ENCODE measurements at regions not wholly inside any gene's neighbourhood (a gene's known extent, or its start where the extent isn't known, plus 50 kb on each side); places are given as distances from the start of the nearest gene placed in this dataset.
A peak's percentile ranks its signal among the peaks of the same experiment; 100 is the strongest.
"Not testable (repeated sequence)": the region's sequence is repeated elsewhere in the genome, so short reads cannot be mapped to it uniquely, and the experiment has no call there.

DNA sequence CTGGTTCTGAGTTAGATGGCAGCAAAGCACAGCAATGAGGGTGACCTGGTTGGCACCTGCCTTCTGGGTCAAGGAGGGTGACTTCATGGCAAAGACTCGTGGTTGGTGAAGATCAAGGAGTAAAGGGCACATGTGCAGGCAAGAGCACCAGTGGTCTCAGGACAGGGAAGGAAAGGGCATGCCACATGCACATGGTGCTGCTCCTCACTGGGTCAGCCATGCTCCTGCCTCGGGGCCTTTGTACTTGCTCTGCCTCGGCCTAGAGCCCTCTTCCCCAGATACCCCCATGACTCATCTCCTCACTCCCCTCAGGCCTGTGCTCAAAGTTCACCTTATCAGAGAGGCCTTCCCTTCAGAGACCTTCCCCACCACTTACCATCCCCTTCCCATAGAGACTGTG, 106.7 kb upstream of the KDM7A start:
- DNase-seq = no peak

DNA sequence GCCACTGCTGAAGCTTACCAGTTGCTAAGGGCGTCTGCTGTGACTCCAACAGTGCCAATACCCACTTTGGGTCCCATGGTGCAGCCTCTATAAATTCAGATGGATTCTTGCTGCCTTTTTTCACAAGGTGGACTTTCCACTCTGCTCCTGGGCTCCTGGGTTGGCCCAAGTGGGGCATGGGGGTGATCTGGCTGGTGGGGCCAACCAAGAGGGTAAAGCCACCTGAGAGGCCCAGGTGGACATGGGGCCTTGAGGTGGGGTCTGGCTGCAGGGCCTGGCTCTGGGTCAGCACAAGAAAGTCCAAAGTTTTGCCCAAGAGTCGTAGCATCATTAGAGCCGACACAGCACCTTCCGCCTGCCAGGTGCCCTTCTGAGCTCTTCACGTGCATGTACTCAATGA, 105.2 kb upstream of the KDM7A start:
- DNase-seq = no peak

DNA sequence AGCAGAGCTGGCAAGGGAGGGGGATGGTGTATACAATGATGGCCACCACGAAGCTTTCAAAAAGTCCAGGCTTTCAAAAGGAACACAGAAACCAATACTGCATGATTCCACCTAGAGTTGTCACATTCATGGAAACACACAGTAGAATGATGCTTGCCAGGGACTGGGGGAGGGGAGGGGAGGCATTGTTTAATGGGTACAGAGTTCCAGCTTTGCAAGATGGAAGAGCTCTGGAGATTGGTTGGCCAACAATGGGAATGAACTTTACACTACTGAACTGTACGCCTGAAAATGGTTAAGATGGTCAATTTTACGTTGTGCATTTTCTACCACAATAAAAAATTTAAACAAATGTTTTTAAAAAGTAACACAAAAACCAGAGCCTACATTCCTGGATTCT, 104.5 kb upstream of the KDM7A start:
- no peak for DNase-seq

DNA sequence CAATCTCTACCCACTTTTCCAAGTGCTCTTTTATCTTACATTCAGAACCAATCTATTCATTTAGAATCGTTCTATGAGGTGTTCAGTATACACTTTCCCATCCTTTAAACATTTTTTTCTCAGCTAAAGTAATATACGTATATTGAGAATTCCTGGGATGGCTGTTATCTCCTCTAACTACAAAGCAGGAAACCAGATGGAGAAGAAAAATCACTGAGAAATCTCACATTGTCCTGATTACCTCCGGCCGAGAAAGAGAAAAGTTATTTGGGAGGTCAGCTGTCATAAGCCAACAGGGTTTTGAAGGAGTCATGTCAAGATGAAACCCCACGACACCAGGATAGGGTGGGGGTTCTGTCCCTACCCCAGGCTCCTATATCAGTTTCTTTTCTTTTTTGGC, 99.2 kb upstream of the KDM7A start:
- DNase-seq = no peak

DNA sequence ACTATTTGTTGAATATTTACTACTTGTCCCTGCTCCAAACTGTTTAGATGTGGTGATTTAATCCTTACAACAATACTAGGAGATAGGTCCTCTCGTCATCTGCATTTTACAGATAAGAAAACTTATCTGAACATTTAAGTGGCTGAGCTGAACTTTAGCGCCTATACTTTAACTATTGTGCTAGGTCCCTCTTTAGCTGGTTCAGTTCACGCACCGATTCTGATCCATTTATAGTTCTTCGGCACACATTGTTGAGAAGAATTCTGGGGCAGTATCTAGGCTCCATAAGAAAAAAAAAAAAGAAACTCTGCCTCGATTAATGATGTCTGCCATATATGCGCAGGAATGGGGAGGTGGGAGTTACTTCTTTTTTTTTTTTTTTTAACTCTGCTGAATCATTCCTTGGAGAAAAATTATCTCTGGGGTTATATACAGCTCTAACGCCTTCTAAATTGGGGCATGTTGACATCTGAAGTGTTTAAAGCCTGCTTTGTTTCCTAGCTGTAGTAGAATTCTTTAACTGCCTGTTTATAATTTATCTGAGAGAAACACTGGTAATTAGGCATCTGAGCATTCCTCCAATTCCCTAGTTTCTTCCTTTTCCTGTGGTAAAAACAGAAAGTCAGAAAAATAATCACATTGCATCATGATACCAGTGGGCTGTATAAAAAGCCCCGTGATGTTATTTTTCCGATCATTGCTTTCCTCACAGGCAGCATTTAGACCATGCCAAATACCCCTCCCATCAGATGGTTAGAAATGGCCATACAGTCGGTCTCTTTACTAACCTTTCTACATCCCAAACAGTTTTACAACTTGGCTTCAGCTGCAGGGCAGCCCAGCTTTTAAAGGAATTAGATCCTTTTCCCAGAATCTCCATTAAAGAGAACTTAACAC, 98.5 kb upstream of the KDM7A start:
- peak; percentile 64 for DNase-seq

DNA sequence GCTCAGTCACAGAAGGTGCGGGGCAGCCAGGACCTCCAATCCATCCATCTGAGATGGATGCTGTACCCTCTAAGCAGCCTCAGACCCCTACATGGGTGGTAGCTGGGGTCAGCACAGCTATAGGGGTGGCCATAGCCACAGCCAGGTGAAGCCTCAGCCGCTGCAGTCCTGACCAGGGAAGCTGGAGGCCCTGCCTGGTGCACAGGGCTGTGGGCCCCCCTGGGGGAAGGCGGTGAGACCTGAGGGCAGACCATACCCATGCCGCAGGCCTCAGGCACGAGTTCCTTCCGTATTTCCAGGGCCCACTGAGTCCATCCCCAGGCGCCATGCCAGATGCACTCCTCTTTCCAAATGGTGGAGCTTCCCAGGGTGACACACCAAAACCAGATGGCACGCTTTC, 96.6 kb upstream of the KDM7A start:
- no peak for DNase-seq

DNA sequence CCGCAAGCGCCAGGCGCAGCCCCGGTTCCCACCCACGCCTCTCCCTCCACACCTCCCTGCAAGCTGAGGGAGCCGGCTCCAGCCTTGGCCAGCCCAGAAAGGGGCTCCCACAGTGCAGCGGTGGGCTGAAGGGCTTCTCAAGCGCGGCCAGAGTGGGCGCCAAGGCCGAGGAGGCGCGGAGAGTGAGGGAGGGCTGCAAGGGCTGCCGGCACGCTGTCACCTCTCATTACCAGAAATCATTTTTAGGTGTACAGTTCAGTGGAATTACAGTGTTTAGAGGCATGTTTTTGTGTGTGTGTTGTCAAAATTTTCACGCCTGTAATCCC, 94.8 kb upstream of the KDM7A start:
- not testable (repeated sequence) for DNase-seq

DNA sequence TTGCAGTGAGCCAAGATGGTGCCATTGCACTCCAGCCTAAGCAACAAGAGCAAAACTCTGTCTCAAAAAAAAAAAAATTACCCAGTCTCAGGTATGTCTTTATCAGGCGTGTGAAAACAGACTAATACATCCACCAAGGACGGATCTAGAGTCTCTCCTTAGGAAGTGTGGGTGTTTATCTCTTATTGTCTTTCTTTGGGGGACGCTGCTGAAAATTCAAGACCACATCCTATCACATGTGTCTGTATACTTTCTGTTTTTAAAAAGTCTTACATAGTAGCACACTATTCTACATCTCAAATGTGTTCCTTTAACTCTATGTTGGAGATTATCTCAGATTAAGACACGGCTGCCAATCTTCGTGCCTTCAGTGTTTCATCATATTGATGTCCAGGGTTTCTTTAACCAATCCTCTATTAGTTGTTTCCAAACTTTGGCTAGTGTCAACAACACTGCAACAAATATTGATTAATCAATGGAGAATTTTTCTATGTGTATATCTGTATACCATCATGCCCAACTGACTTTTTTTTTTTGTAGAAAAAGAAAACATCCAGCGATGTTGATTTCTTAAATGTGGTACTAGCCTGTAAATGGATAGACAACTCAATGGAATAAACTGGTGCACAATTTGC, 92.3 kb upstream of the KDM7A start:
- DNase-seq = no peak

DNA sequence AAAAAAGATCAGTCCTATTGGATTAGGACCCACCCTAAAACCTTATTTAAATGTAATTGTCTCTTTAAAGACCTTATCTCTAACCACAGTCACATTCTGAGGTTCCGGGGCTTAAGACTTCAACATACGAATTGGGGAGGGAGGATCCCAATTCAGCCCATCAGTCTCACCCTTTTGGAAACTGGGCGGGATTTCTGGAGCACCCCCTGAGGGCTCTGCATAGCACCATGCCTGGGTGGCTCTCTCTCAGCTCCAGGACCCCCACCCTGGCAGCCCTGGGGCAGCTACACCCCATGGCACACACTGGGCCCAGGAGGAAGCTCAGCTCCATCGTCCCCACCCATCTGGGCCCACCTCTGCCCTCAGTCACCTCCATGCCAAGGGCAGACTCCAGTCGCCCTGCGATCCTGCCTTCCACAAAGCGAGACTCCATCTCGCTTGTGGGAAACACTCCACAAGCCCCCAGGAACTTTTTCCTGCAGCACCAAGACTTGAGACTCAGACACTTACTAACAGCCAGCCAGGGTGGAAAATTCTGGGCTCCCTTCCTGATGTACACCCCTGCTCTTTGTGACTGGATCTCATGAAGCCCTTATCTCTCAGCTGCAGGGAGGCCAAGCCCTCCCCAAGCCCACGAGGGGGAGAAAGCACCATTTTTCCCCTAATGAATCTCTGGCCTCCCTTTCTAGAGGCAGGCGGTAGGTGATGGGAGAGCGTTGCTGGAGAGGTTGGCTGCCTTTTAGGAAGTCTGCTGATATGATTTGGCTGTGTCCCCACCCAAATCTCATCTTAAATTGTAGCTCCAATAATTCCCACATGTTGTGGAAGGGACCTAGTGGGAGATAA, 90.8 kb upstream of the KDM7A start:
- DNase-seq = no peak

DNA sequence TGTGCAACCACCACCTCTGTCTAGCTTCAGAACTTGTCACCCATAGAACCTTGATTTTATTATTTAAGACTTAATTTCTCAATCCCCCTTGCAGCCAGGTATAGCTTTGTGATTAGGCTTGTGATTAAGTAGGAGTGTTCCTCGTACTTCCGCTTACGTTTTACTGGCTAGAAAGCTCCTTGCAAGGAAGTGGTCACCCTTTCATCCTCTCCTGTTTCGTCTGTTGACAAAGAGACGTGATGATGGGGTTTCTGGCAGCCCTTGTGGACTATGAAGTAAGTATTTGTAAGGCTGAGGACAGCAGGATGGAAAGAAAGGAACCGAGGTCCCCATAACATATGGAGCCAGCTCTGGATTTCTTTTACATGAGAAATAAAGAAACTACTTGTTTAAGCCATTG, 86.5 kb upstream of the KDM7A start:
- DNase-seq = no peak

DNA sequence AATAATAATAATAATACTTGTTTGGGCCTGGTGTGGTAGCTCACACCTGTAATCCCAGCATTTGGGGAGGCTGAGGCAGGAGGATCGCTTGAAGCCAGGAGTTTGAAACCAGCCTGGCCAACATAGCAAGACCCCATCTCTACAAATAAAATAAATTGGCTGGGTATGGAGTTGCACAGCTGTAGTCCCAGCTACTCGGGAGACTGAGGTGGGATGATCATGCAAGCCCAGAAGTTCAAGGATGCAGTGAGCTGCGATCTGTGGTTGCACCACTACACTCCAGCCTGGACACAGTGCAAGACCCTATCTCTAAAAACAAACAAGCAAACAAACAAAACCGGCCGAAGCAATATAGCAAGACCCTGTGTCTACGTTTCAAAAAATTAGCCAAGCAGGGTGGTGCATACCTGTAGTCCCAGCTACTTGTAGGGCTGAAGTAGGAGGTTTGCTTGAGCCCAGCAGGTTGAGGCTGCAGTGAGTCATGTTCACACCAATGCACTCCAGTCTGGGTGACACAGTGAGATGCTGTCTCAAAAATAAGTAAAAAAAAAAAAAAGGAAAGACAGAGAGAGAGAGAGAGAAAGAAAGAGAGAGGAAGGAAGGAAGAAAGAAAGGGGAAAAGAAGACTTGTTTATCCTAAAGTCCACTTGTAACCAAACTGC, 85.6 kb upstream of the KDM7A start:
- DNase-seq = no peak

DNA sequence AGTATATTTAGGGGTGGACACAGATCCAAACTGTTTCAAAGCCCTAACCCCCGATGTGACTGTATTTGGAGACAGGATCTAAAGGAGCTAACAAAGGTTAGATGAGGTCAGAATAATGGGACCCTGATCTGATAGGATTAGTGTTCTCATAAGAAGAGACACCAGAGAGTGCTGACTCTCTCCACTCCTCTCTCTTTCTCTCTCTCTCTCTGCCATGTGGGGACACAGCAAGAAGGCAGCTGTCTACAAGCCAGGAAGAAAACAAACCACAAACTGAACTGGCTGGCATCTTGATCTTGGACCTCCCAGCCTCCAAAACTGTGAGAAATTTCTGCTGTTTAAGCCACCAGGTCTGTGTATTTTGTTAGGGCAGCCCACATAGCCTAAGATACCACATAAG, 84.7 kb upstream of the KDM7A start:
- no peak for DNase-seq

DNA sequence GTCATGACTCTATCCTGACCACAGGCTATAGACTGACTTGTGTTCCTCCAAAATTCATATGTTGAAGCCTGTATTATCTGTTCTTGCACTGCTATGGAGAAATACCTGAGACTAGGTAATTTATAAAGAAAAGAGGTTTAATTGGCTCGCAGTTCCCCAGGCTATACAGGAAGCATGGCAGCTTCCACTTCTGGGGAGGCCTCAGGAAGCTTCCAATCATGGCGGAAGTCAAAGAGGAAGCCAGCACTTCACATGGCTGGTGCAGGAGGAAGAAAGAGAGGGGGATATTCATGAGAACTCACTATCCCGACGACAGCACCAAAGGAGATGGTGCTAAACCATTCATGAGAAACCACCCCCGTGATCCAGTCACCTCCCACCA, 84.3 kb upstream of the KDM7A start:
- DNase-seq = no peak

DNA sequence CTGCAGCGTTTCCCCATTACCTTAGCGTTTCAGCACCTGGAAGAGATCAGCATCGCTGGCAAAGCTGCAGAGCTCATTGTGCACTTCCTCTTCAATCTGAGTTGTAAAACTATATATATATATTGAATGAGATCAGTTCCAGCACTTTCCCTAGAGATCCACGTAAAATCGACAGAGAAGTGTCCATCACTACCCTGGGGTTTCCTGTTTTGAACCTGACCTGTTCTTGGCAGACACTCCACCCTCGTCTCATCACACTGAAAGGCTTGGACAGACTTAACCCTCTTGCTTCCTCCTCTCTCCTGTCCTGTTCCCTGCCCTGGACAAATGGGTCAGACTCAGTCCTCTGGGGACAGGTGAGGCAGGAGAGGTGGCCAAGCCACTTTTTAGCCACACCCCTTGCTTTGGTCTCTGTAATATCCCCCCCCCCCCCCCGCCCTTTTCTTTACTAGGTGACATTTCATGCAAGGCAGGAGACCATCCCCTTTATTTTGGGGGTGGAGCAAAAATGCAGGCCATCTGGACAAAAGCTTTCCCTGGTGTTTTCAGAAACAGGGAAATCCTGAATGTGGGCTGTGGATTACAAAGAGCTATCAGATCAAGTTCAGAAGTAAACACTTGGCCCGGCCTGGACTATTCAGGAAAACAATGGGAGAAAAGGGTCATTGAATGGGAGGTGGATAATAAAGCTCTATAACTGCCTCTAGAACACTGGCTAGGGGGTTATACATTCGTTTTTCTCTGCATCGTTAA, 83.7 kb upstream of the KDM7A start:
- DNase-seq = peak; percentile 61

DNA sequence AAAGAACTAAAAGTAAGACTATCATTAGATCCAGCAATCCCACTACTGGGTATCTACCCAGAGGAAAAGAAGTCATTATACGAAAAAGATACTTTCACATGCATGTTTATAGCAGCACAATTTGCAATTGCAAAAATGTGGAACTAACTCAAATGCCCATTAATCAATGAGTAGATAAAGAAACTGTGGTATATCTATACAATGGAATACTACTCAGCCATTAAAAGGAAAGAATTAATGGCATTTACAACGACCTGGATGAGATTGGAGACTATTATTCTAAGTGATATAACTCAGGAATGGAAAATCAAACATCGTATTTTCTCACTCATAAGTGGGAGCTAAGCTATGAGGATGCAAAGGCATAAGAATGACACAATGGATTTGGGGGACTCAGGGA, 80.5 kb upstream of the KDM7A start:
- DNase-seq = not testable (repeated sequence)

DNA sequence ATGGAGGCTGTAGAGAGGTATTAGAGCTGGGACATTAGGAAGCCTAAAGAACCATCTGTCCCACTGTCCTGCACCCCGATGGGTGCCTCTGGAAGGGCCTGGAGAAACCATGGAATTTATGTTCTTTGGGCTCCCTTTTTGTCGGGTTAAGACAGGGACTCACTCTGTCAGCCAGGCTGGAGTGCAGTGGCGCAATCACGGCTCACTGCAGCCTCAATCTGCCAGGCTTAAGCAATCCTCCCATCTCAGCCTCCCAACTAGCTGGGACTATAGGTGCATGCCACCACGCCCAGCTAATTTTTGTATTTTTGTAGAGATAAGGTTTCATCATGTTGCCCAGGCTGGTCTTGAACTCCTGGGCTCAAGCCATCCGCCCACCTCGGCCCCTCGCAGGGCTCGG, 78.2 kb upstream of the KDM7A start:
- DNase-seq = not testable (repeated sequence)

DNA sequence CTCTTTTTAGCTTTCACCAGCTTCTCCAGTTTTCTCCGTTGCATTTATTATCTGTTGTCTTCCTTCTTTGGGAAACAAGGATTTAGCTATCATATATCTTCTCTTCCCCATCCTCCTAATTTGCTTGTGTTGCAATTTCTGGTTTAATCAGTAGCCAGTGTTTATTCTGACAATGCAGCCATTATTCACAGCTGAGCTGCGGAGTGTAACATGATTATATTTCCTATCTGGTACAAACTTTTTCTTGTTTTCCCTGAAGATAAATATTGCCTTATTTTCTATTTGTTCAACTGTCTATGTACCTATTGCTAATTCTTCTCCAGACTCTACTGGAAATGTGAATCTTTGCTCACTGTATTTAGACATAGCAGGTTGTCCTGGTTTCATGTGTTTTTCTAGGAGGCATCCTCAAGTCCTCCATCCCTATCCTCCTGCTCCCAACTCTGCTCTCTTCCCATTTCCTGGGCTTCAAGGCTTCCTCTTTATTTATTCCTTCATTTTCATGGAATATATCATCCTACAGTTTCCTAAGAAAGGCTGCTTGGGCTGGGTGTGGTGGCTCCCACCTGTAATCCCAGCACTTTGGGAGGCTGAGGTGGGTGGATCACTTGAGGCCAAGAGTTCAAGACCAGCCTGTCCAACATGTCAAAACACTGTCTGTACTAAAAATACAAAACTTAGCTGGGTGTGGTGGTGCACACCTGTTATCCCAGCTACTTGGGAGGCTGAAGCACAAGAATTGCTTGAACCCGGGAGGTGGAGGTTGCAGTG, 72.4 kb upstream of the KDM7A start:
- DNase-seq = no peak

DNA sequence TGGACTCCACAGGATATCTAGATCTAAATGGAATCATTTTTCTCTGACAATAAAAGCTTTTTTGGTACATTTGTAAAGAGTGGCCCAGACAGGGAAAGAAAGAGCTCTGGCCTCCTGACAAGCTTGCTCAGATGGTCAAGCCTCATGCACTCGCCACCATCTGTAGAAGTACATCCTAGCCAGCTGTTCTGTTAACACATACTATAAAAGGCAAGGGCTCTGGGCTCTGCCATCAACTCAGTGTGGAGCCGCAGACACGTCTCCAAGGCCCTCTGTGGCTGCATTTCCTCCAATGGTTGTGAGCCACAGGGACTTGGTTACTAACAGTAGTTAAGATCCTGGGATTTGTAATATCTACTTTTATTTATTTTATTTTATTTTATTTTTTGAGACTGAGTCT, 70.8 kb upstream of the KDM7A start:
- DNase-seq = no peak

DNA sequence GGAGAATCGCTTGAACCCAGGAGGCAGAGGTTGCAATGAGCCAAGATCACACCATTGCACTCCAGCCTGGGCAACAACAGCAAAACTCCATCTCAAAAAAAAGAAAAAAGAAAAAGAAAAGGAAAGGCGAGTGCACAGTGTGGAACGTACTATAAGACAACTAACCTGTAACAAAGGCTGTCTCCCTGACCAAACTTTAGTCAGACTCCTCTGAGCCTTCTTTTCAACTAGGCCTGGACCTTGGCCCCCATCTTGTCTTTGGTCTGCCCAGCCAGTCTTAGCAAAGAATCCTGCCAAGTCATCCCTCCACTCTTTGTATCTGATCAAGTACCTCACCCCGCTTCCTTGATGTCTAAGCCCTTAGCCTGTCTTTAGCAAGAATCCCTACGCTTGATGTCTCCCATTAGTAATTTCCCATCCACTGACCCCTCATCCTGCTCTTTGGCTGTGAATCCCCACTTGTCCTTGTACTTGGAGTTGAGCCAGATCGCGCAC, 68.9 kb upstream of the KDM7A start:
- no peak for DNase-seq

DNA sequence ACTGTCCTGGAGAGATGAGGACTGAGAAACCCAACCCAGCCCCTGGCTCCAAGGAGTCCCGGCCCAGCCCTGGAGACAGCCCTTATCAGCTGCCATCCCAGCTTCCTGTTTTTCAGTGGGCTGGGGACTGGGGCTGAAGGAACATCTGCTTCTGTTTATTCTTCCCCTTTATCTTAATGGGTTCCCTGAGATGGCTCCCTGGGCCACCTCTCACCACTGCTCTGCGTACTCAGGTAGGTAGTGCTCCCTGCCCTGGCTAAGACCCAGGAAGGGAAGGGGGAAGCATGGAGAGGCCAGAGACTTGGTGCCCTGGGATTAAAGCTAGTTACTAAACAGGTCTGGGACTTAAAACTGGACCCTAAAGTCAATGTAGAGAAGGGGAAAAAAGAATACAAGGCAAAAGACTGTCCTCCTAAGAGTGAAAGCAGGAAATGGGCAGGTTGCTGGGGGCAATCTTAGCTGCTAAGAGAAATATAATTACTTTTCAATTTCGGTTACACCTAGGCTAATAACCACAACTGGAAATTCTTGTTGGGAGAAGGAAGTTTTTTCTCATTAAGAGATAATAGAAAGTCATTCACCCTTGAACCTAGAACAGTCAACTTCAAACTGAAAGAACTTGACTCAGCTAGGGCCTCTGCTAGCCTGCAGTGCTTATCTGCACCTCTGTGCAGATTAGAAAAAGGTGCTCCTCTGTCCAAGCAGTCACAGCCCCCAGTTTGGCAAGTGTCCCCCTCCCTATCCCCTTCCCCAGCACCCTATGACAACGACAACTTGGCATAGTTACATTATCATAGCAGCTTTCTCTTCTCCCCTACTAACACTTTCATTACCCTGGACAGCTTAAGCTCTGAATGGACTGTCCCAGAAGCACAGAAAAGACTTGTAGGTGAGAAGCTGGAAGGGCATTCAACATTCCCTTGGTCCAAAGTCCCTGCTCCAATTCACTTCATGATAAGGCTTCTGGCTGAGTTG, 65.6 kb upstream of the KDM7A start:
- DNase-seq = no peak

DNA sequence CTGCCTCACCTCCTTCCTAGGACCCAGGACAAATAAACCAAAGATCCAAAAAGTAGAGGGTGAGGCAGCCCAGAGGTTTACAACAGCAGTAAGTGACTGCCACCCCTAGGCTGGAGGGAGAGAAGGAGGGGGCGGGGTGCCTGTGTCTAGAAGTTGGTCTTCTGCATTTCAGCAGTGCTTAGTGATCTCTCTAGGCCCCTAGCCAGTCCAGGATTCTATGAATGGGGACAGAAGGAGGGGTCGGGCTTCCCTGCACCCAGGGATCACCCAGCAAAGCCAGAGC, 62.8 kb upstream of the KDM7A start:
- no peak for DNase-seq

Measured in right forelimb (tissue), 1 donor.